PC-3 (cell line): ENCODE measurements at regions not wholly inside any gene's neighbourhood (a gene's known extent, or its start where the extent isn't known, plus 50 kb on each side); places are given as distances from the start of the nearest gene placed in this dataset.

ENCODE experiments used
- ATAC-seq: fragments of 200-7000 bp; cut with Tn5 transposase; 2 replicates; pipeline ENCODE4 v1.9.1; 2020; ENCODE audit warnings: mild to moderate bottlenecking, moderate library complexity
- BruUV-seq: library from RNA; stranded (reverse); fragments of 400-500 nt; replicated peaks from 2 replicates; lab custom pipeline; 2021; lab: Mats Ljungman, UMichigan
- CTCF ChIA-PET: fragments of 300-600 bp; sonication (Branson Sonifier 250); formaldehyde crosslinking; loops from one replicate; lab custom pipeline; 2022; ENCODE audit warnings: antibody characterized with exemption; lab: Charles Lee
- POLR2A ChIA-PET: fragments of 300-600 bp; sonication (Branson Sonifier 250); formaldehyde crosslinking; loops from one replicate; lab custom pipeline; 2022; ENCODE audit warnings: antibody characterized with exemption; ENCODE audit not compliant: unreplicated experiment; lab: Charles Lee
- DNase-seq: peaks from one replicate; pipeline ENCODE4 v3.0.0-alpha.2; 2015
- H2AFZ ChIP-seq: fragments of 300-600 bp; sonication (generic); 2 replicates; pipeline ENCODE4 v1.6.0; 2016; ENCODE audit warnings: antibody characterized with exemption, low read length
- H3F3A ChIP-seq: fragments of 300-600 bp; sonication (generic); one replicate; pipeline ENCODE4 v1.6.0; 2017; ENCODE audit warnings: antibody characterized with exemption, low read length, control low read depth, mild to moderate bottlenecking; ENCODE audit not compliant: unreplicated experiment
- H3K27ac ChIP-seq: fragments of 300-600 bp; sonication (generic); 2 replicates; pipeline ENCODE4 v1.5.1; 2016; ENCODE audit warnings: mild to moderate bottlenecking, low read length
- H3K27me3 ChIP-seq: fragments of 300-600 bp; sonication (generic); 2 replicates; pipeline ENCODE4 v1.6.1; 2016; ENCODE audit warnings: low read length, mixed read lengths
- H3K36me3 ChIP-seq: fragments of 300-600 bp; sonication (generic); 2 replicates; pipeline ENCODE4 v1.6.1; 2016; ENCODE audit warnings: low read depth, mixed run types, low read length, mixed read lengths
- H3K4me1 ChIP-seq: fragments of 300-600 bp; sonication (generic); 2 replicates; pipeline ENCODE4 v1.5.1; 2016; ENCODE audit warnings: low read length; ENCODE audit not compliant: insufficient read depth
- H3K4me2 ChIP-seq: fragments of 300-600 bp; sonication (generic); 2 replicates; pipeline ENCODE4 v1.6.0; 2016; ENCODE audit warnings: low read length
- H3K4me3 ChIP-seq: fragments of 300-600 bp; sonication (generic); 2 replicates; pipeline ENCODE4 v1.5.1; 2016; ENCODE audit warnings: mild to moderate bottlenecking, low read length, mixed read lengths
- H3K79me2 ChIP-seq: fragments of 300-600 bp; sonication (generic); 2 replicates; pipeline ENCODE4 v1.6.1; 2017; ENCODE audit warnings: low read length, mixed read lengths
- H3K9ac ChIP-seq: fragments of 300-600 bp; sonication (generic); 2 replicates; pipeline ENCODE4 v1.6.0; 2016; ENCODE audit warnings: mild to moderate bottlenecking, low read length
- H3K9me2 ChIP-seq: fragments of 300-600 bp; sonication (generic); replicated peaks from 2 replicates; pipeline ENCODE4 v1.6.1; 2016; ENCODE audit warnings: mixed run types, low read length, mixed read lengths
- H3K9me3 ChIP-seq: fragments of 300-600 bp; sonication (generic); 2 replicates; pipeline ENCODE4 v1.6.1; 2016; ENCODE audit warnings: low read length, mixed read lengths
- H4K20me1 ChIP-seq: fragments of 300-600 bp; sonication (generic); 2 replicates; pipeline ENCODE4 v1.6.1; 2016; ENCODE audit warnings: low read length, mixed read lengths
- EZH2 ChIP-seq: fragments of 300-600 bp; sonication (generic); IDR thresholded peaks from one replicate; pipeline ENCODE4 v1.6.1; 2017; ENCODE audit warnings: antibody characterized with exemption, mild to moderate bottlenecking, low read length; ENCODE audit not compliant: unreplicated experiment
- EZH2phosphoT487 ChIP-seq: fragments of 300-600 bp; sonication (generic); IDR thresholded peaks from 2 replicates; pipeline ENCODE4 v1.6.1; 2018; ENCODE audit warnings: mild to moderate bottlenecking, antibody characterized with exemption, low read length, borderline replicate concordance
- intact Hi-C: fragments of 100-400 bp; cut with micrococcal nuclease; formaldehyde crosslinking; loops from 2 replicates; pipeline ENCODE4 v1.9.0; 2023
- TF ChIP-seq, protein P1 (sequence below): fragments of 300-600 bp; sonication (generic); conservative IDR thresholded peaks from 2 replicates; pipeline ENCODE4 v1.5.1; 2017; ENCODE audit warnings: antibody characterized with exemption, low read depth, mild to moderate bottlenecking, low read length

DNA sequence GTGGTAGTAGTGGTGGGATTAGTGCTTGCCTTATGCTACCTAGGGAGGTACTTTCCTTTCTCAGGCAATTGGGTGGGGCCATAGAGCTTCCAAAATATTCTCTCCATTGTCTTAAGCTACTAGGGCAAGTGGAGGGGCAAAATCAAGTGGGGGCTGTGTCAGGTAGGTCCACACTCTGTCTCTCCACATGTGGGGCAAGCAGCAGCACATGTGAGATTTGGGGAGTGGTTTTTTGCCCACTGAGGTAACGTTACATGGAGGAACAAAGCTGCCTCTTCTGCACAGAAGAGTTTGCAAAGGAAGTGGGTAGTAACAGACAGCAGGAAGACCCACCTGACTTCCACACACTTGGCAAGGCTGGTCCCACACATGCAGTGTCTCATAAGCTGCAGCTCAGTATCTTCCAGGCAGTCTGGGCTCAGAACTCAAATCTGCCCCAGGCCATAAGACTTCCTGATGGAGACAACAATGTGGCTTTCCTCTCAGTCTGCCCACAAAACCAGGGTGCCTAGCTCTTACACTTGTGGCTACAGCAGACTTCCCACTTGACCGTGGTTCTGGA is 1581.5 kb upstream of the PCDH20 start:
- Histone ChIP-seq H2AFZ (no peak overlapping the region), H3K4me3 (no peak overlapping the region), H3K9ac (no peak overlapping the region), H3K9me2 (no peaks in the 10 kb centered on the region), H3K36me3 (no peaks in the 10 kb centered on the region), H3K79me2 (no peaks in the 10 kb centered on the region), H3K4me1 (no peaks in the 10 kb centered on the region), H3F3A (no peaks in the 10 kb centered on the region), H3K4me2 (no peak overlapping the region), H3K9me3 (no peaks in the 10 kb centered on the region), H4K20me1 (no peaks in the 10 kb centered on the region), H3K27ac (no peak overlapping the region), H3K27me3 (no peaks in the 10 kb centered on the region)
- ATAC-seq = no peak
- TF ChIP-seq EZH2 = no peak
- no peak for TF ChIP-seq EZH2phosphoT487
- TF ChIP-seq, protein P1, sequence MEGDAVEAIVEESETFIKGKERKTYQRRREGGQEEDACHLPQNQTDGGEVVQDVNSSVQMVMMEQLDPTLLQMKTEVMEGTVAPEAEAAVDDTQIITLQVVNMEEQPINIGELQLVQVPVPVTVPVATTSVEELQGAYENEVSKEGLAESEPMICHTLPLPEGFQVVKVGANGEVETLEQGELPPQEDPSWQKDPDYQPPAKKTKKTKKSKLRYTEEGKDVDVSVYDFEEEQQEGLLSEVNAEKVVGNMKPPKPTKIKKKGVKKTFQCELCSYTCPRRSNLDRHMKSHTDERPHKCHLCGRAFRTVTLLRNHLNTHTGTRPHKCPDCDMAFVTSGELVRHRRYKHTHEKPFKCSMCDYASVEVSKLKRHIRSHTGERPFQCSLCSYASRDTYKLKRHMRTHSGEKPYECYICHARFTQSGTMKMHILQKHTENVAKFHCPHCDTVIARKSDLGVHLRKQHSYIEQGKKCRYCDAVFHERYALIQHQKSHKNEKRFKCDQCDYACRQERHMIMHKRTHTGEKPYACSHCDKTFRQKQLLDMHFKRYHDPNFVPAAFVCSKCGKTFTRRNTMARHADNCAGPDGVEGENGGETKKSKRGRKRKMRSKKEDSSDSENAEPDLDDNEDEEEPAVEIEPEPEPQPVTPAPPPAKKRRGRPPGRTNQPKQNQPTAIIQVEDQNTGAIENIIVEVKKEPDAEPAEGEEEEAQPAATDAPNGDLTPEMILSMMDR = no peak
- POLR2A ChIA-PET = no interaction called here
- DNase-seq = no peak
- CTCF ChIA-PET = no interaction called here
- BruUV-seq = no TSS peak
- intact Hi-C loops = no loop called here

DNA sequence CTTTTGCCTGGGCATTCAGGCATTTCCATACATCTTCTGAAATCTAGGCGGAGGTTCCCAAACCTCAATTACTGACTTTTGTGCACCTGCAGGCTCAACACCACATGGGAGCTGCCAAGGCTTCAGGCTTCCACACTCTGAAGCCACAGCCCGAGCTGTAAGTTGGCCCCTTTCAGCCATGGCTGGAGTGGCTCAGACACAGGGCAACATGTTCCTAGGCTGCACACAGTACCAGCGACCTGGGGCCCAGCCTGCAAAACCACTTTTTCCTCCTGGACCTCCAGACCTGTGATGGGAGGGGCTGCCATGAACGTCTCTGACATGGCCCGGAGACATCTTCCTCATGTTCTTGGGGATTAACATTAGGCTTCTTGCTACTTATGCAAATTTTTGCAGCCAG is 1558.2 kb upstream of the PCDH20 start:
- Histone ChIP-seq H3K79me2 (no peaks in the 10 kb centered on the region), H3K9me2 (no peaks in the 10 kb centered on the region), H3K27me3 (no peaks in the 10 kb centered on the region), H3K36me3 (no peaks in the 10 kb centered on the region), H3K9ac (no peak overlapping the region), H3K4me1 (no peaks in the 10 kb centered on the region), H3F3A (no peaks in the 10 kb centered on the region), H3K9me3 (no peaks in the 10 kb centered on the region), H3K27ac (no peak overlapping the region), H4K20me1 (no peaks in the 10 kb centered on the region), H3K4me2 (no peak overlapping the region), H3K4me3 (no peak overlapping the region), H2AFZ (no peak overlapping the region)
- BruUV-seq = no TSS peak
- ChIA-PET CTCF (no interaction called here), POLR2A (no interaction called here)
- DNase-seq (no peak), ATAC-seq (no peak)
- intact Hi-C loops = no loop called here
- TF ChIP-seq EZH2phosphoT487 = no peak

DNA sequence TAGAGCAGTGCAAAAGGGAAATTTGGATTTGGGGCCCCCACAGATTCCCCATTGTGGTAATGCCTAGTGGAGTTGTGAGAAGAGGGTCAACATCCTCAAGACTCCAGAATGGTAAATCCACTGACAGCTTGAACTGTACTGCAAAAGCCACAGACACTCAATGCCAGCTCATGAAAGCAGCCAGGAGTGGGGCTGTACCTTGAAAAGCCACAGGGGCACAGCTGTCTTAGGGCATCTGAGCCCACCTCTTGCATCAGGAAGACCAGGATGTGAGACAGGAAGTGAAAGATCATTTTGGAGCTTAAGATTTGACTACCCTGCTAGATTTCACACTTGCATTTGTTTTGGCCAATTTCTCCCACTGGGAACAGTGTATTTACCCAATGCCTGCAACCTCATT is 1548.9 kb upstream of the PCDH20 start:
- DNase-seq (no peak), ATAC-seq (no peak)
- ChIA-PET CTCF (no interaction called here), POLR2A (no interaction called here)
- no peak for TF ChIP-seq EZH2phosphoT487
- TF ChIP-seq, protein P1 = no peak
- no peak for TF ChIP-seq EZH2
- no peak overlapping the region for H3K4me2 ChIP-seq
- no peaks in the 10 kb centered on the region for H3K27me3 ChIP-seq
- H3K9me2 ChIP-seq = no peaks in the 10 kb centered on the region
- H3K9ac ChIP-seq = no peak overlapping the region
- no peaks in the 10 kb centered on the region for H3K36me3 ChIP-seq
- no TSS peak for BruUV-seq
- no peaks in the 10 kb centered on the region for H3K4me1 ChIP-seq
- no peaks in the 10 kb centered on the region for H3F3A ChIP-seq
- H3K4me3 ChIP-seq = no peak overlapping the region
- no peaks in the 10 kb centered on the region for H3K79me2 ChIP-seq
- H4K20me1 ChIP-seq = no peaks in the 10 kb centered on the region
- H3K9me3 ChIP-seq = no peaks in the 10 kb centered on the region
- H3K27ac ChIP-seq = no peak overlapping the region
- H2AFZ ChIP-seq = no peak overlapping the region
- intact Hi-C loops = no loop called here
